Adrenal gland (tissue), 5 donors: ENCODE measurements at regions not wholly inside any gene's neighbourhood (a gene's known extent, or its start where the extent isn't known, plus 50 kb on each side); places are given as distances from the start of the nearest gene placed in this dataset.

Source experiments
- CTCF ChIP-seq, 6 experiments: fragments of 450-650 bp in 4 of 6; fragments of 200-600 bp in 2 of 6; sonication (generic) in 1 of 6; IDR thresholded peaks; 1 replicate in 5 of 6; 2 replicates in 1 of 6; pipeline versions ENCODE4 v1.5.1 to v1.8.0; 2016 to 2021; ENCODE audit warnings: antibody characterized with exemption in 6 of 6, mild to moderate bottlenecking in 2 of 6, moderate library complexity in 1 of 6
- POLR2A ChIP-seq, 2 donors: fragments of 450-650 bp; IDR thresholded peaks; one replicate each; pipeline ENCODE4 v1.6.1; 2017; ENCODE audit warnings: antibody characterized with exemption in 2 of 2, mild to moderate bottlenecking in 2 of 2, moderate library complexity in 1 of 2
- donor health status: DM: no; HTN: no; CAD: no.

GRCh38 chr12:46110928-46111699, 120.7 kb upstream of the SCAF11 start:
- TF ChIP-seq POLR2A (IDR thresholded peaks at IDR 0.05) (no peak), CTCF (IDR thresholded peaks at IDR 0.05) (no peak)
